SK-N-MC (cell line): ENCODE measurements at regions not wholly inside any gene's neighbourhood (a gene's known extent, or its start where the extent isn't known, plus 50 kb on each side); places are given as distances from the start of the nearest gene placed in this dataset.

Experiments used
- DNase-seq: peaks from one replicate; pipeline ENCODE4 v3.0.0-alpha.2; 2011; ENCODE audit warnings: low read depth, low spot score
- H3K27ac ChIP-seq: fragments of 200-600 bp; sonication (generic); 2 replicates; pipeline ENCODE4 v1.5.1; 2016; ENCODE audit warnings: mixed run types
- H3K36me3 ChIP-seq: fragments of 200-600 bp; sonication (generic); 2 replicates; pipeline ENCODE4 v1.6.1; 2017; ENCODE audit warnings: antibody characterized with exemption, low read length, mixed read lengths; ENCODE audit not compliant: insufficient read depth
- H3K4me3 ChIP-seq: fragments of 200-600 bp; sonication (generic); 2 replicates; pipeline ENCODE4 v1.5.1; 2016
- H3K9ac ChIP-seq: fragments of 200-600 bp; sonication (generic); 2 replicates; pipeline ENCODE4 v1.8.0; 2017; ENCODE audit warnings: mixed run types, mixed read lengths; ENCODE audit not compliant: insufficient read length
- H3K9me3 ChIP-seq: fragments of 200-600 bp; sonication (generic); 2 replicates; pipeline ENCODE4 v1.6.1; 2017; ENCODE audit warnings: low read depth, mild to moderate bottlenecking, antibody characterized with exemption, low read length, moderate library complexity, mixed read lengths
- EZH2 ChIP-seq: fragments of 200-600 bp; sonication (generic); IDR thresholded peaks from one replicate; pipeline ENCODE4 v1.6.1; 2017; ENCODE audit warnings: antibody characterized with exemption
- FOXP2 ChIP-seq: optimal IDR thresholded peaks from 2 replicates; pipeline ENCODE3; 2011; ENCODE audit warnings: mild to moderate bottlenecking, moderate library complexity; ENCODE audit not compliant: insufficient read depth; ENCODE audit errors: extremely low read length, control extremely low read depth
- POLR2AphosphoS5 ChIP-seq: IDR thresholded peaks from 2 replicates; pipeline ENCODE4 v1.6.1; 2012; ENCODE audit warnings: mild to moderate bottlenecking, low read depth, low read length, borderline replicate concordance

- no peaks in the 10 kb centered on the region for H3K36me3 ChIP-seq
- TF ChIP-seq POLR2AphosphoS5: no peak
- TF ChIP-seq FOXP2: no peak
- TF ChIP-seq EZH2: no peak
- H3K9ac ChIP-seq: no peak overlapping the region
- no peak for DNase-seq
- no peaks in the 10 kb centered on the region for H3K9me3 ChIP-seq
- H3K27ac ChIP-seq: no peak overlapping the region
- H3K4me3 ChIP-seq: no peak overlapping the region
Observed at GRCh38 chr9:18182636-18183035, 291.3 kb upstream of the ADAMTSL1 start.

GRCh38 chr9:18183974-18184373 lies 290.0 kb upstream of the ADAMTSL1 start:
- no peak for DNase-seq
- Histone ChIP-seq H3K27ac (no peak overlapping the region), H3K4me3 (no peak overlapping the region), H3K9ac (no peak overlapping the region), H3K36me3 (no peaks in the 10 kb centered on the region), H3K9me3 (no peaks in the 10 kb centered on the region)
- no peak for TF ChIP-seq POLR2AphosphoS5
- no peak for TF ChIP-seq FOXP2
- no peak for TF ChIP-seq EZH2

DNA sequence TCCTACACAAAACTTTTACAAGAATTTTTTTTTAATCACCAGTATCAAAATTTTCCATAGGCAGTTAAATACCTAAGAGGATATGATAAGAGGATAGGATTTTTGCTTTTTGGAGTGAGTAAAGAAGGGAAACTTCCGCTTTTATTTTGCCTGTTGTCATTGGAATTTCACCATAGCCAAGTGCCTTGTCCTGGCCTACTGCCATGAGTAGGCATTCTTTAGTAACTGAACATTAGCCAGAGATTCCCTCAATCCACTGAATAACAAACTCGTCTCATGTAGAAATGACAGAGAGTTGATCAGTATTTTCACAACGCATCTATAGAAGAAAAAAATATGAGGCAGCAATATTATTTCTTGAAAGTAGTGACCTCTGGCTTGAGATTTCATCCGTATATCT lies 289.6 kb upstream of the ADAMTSL1 start:
- TF ChIP-seq EZH2 (no peak), FOXP2 (no peak), POLR2AphosphoS5 (no peak)
- DNase-seq: no peak
- H3K27ac ChIP-seq: no peak overlapping the region
- no peak overlapping the region for H3K4me3 ChIP-seq
- H3K36me3 ChIP-seq: no peaks in the 10 kb centered on the region
- no peaks in the 10 kb centered on the region for H3K9me3 ChIP-seq
- no peak overlapping the region for H3K9ac ChIP-seq

DNA sequence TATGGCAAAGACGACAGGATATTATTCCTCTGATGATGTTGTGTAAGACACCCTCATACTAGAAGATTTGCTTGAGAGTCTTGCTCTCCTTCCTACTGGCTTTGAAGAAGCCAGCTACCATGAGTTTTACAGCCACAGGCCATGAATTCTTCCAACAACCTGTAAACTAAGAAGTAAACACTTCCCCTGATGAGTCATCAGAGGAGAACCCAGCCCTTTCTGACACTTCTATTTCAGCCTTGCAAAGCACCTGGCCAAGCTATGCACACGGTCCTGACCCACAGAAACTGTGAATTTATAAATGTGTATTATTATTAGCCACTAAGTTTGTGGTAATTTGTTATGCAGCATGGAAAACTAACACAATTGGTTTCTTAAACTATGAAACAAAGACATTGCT lies 288.8 kb upstream of the ADAMTSL1 start:
- Histone ChIP-seq H3K4me3 (no peak overlapping the region), H3K27ac (no peak overlapping the region), H3K9me3 (no peaks in the 10 kb centered on the region), H3K36me3 (no peaks in the 10 kb centered on the region), H3K9ac (no peak overlapping the region)
- DNase-seq: no peak
- no peak for TF ChIP-seq EZH2
- no peak for TF ChIP-seq FOXP2
- TF ChIP-seq POLR2AphosphoS5: no peak

GRCh38 chr9:18188971-18189370 lies 285.0 kb upstream of the ADAMTSL1 start:
- TF ChIP-seq POLR2AphosphoS5: no peak
- DNase-seq: no peak
- H3K9me3 ChIP-seq: no peaks in the 10 kb centered on the region
- no peaks in the 10 kb centered on the region for H3K36me3 ChIP-seq
- H3K9ac ChIP-seq: no peak overlapping the region
- no peak overlapping the region for H3K4me3 ChIP-seq
- no peak overlapping the region for H3K27ac ChIP-seq

GRCh38 chr9:18189871-18190670 lies 283.9 kb upstream of the ADAMTSL1 start:
- Histone ChIP-seq H3K9ac (no peak overlapping the region), H3K36me3 (no peaks in the 10 kb centered on the region), H3K4me3 (no peak overlapping the region), H3K27ac (no peak overlapping the region), H3K9me3 (no peaks in the 10 kb centered on the region)
- DNase-seq: no peak
- TF ChIP-seq POLR2AphosphoS5 (no peak), EZH2 (no peak), FOXP2 (no peak)

DNA sequence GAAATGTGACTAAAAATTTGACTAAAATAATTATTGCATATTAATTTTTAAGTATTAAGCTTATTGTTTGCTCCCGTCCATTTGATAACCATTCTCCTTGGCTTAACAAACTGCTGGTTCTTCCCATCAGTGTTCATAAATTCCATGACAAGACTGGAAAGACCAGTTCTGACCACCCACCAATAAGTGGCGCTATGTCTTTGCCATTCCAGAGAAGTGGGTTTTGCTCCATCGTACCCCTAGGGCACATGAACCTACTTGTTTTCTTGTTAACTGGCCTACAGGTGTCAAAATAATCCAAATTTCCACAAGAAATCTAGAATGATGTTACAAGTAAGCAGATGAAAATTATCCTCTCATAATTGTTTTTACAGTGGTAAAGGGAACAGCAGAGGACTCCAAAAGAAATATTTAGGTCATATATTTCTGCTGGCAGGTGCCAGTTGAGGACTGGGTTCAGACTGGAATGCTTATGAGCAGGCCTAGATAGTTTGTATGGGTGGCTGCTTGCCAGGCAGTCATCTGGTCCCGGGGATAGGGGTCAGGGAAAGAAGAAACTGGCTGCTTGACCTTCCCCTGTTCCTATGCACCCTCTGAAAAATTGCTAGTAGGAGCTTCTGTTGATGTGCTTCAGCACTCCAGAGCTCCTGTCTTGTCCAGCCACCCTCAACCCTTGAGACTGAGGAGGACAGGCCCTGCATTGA lies 283.1 kb upstream of the ADAMTSL1 start:
- no peak for DNase-seq
- Histone ChIP-seq H3K27ac (no peak overlapping the region), H3K9ac (no peak overlapping the region), H3K36me3 (no peaks in the 10 kb centered on the region), H3K9me3 (no peaks in the 10 kb centered on the region), H3K4me3 (no peak overlapping the region)
- TF ChIP-seq FOXP2 (no peak), POLR2AphosphoS5 (no peak), EZH2 (no peak)

GRCh38 chr9:18194316-18194715 lies 279.6 kb upstream of the ADAMTSL1 start:
- TF ChIP-seq POLR2AphosphoS5 (no peak), FOXP2 (no peak), EZH2 (no peak)
- DNase-seq: no peak
- Histone ChIP-seq H3K9ac (no peak overlapping the region), H3K4me3 (no peak overlapping the region), H3K27ac (no peak overlapping the region), H3K36me3 (no peaks in the 10 kb centered on the region), H3K9me3 (no peaks in the 10 kb centered on the region)
